ENCODE measurements at regions not wholly inside any gene's neighbourhood (a gene's known extent, or its start where the extent isn't known, plus 50 kb on each side); places are given as distances from the start of the nearest gene placed in this dataset.

DNA sequence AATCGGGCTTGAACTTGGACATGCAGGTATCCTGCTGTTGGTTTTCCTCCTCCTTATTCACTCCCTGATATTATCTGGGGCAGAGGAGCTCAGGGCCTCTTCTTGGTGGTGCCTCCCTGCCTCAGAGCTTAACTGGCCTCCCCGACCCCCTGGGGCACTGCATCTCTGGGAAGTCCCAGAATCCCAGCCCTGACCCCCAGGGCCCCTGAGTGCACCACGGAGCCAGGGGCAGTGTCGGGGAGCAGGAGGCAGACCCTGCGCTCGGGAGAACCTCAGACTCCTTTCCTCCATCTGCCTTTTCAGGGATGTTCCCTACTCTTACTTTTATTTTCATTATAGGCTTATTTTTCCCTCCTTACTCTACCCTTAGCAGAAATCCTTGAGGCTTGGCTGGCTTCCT lies 537.0 kb downstream of the BRD1 start:
- H3K79me2 ChIP-seq (ENCODE audit: low read length): no peaks in the 10 kb centered on the region
- CTCF ChIA-PET: no interaction called here
- ATAC-seq (no peak), DNase-seq (no peak)
- BruUV-seq (replicated peaks): no TSS peak
- no peak overlapping the region for H3K27ac ChIP-seq (ENCODE audit: low read length)
- H3K4me3 ChIP-seq (ENCODE audit: low read length): no peak overlapping the region
- no peak overlapping the region for H3K9ac ChIP-seq (ENCODE audit: low read length)
- H4K20me1 ChIP-seq (ENCODE audit: low read length): no peaks in the 10 kb centered on the region
- 0 out of 2 replicates have a peak, but pooled peaks cover 11% of the 10 kb centered on the region for H3K27me3 ChIP-seq (ENCODE audit: low read length)
- H3K9me2 ChIP-seq (replicated peaks; ENCODE audit: low read length): no peaks in the 10 kb centered on the region
- H3K4me1 ChIP-seq (ENCODE audit: insufficient read depth, low read length): no peaks in the 10 kb centered on the region
- H3K9me3 ChIP-seq (ENCODE audit: low read length): no peaks in the 10 kb centered on the region
- H3F3A ChIP-seq (ENCODE audit: low read length, unreplicated experiment): no peaks in the 10 kb centered on the region
- intact Hi-C loops (cut with micrococcal nuclease): no loop called here
- POLR2A ChIA-PET (ENCODE audit: unreplicated experiment): no interaction called here
- no peak overlapping the region for H3K4me2 ChIP-seq (ENCODE audit: low read length)
- TF ChIP-seq EZH2phosphoT487 (IDR thresholded peaks at IDR 0.05; ENCODE audit: borderline replicate concordance, low read length) (no peak), EZH2 (IDR thresholded peaks at IDR 0.05; ENCODE audit: low read length, unreplicated experiment) (no peak)
- TF ChIP-seq, protein P1, sequence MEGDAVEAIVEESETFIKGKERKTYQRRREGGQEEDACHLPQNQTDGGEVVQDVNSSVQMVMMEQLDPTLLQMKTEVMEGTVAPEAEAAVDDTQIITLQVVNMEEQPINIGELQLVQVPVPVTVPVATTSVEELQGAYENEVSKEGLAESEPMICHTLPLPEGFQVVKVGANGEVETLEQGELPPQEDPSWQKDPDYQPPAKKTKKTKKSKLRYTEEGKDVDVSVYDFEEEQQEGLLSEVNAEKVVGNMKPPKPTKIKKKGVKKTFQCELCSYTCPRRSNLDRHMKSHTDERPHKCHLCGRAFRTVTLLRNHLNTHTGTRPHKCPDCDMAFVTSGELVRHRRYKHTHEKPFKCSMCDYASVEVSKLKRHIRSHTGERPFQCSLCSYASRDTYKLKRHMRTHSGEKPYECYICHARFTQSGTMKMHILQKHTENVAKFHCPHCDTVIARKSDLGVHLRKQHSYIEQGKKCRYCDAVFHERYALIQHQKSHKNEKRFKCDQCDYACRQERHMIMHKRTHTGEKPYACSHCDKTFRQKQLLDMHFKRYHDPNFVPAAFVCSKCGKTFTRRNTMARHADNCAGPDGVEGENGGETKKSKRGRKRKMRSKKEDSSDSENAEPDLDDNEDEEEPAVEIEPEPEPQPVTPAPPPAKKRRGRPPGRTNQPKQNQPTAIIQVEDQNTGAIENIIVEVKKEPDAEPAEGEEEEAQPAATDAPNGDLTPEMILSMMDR (conservative IDR thresholded peaks at IDR 0.05; ENCODE audit: low read depth, low read length): no peak
- no peaks in the 10 kb centered on the region for H3K36me3 ChIP-seq (ENCODE audit: low read depth, low read length)
- no peak overlapping the region for H2AFZ ChIP-seq (ENCODE audit: low read length)

- H3F3A ChIP-seq (ENCODE audit: low read length, unreplicated experiment): no peaks in the 10 kb centered on the region
- H2AFZ ChIP-seq (ENCODE audit: low read length): no peak overlapping the region
- no peaks in the 10 kb centered on the region for H3K9me2 ChIP-seq (replicated peaks; ENCODE audit: low read length)
- H4K20me1 ChIP-seq (ENCODE audit: low read length): no peaks in the 10 kb centered on the region
- no peak overlapping the region for H3K4me2 ChIP-seq (ENCODE audit: low read length)
- CTCF ChIA-PET: no interaction called here
- H3K9ac ChIP-seq (ENCODE audit: low read length): no peak overlapping the region
- no peak for DNase-seq
- BruUV-seq (replicated peaks): no TSS peak
- H3K9me3 ChIP-seq (ENCODE audit: low read length): no peaks in the 10 kb centered on the region
- peaks cover 12% of the 10 kb centered on the region; the same call in 1 of the 2 replicates for H3K27me3 ChIP-seq (ENCODE audit: low read length)
- TF ChIP-seq EZH2phosphoT487 (IDR thresholded peaks at IDR 0.05; ENCODE audit: borderline replicate concordance, low read length) (no peak), EZH2 (IDR thresholded peaks at IDR 0.05; ENCODE audit: low read length, unreplicated experiment) (no peak)
- TF ChIP-seq, protein P1 (conservative IDR thresholded peaks at IDR 0.05; ENCODE audit: low read depth, low read length): no peak
- H3K27ac ChIP-seq (ENCODE audit: low read length): no peak overlapping the region
- no peaks in the 10 kb centered on the region for H3K79me2 ChIP-seq (ENCODE audit: low read length)
- no peaks in the 10 kb centered on the region for H3K4me1 ChIP-seq (ENCODE audit: insufficient read depth, low read length)
- intact Hi-C loops (cut with micrococcal nuclease): no loop called here
- POLR2A ChIA-PET (ENCODE audit: unreplicated experiment): no interaction called here
- ATAC-seq: no peak
- H3K36me3 ChIP-seq (ENCODE audit: low read depth, low read length): no peaks in the 10 kb centered on the region
- H3K4me3 ChIP-seq (ENCODE audit: low read length): no peak overlapping the region
These were observed 537.6 kb downstream of the BRD1 start for GRCh38 chr22:49289822-49290679.

DNA sequence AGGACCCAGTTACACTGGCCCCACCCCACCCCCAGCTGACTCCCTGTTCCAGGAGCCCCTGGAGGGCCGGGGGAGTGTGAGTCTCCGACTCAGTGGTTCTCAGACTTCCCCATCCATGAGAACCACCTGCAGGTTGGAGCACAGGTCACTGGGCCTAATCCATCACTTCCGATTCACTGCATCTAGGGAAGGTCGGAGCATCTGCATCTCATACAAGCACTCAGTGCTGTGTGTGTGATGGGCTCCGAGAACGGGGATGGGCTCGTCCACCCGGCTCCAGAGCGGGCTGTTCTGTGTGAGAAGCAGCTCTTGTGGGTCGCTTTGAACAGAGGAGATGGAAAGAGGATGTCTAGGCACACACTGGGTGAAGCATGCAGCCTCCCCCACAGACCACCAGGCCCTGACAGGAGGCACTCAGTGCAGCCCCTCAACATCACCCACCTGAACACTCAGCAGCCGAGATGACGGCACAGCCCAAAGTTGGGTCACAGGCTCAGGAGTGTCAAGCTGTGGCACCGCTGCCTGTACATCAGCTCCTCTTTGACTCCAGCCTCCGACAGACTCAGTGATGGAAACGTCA lies 541.4 kb downstream of the BRD1 start:
- Histone ChIP-seq H4K20me1 (ENCODE audit: low read length) (no peaks in the 10 kb centered on the region), H3K4me1 (ENCODE audit: insufficient read depth, low read length) (no peaks in the 10 kb centered on the region), H2AFZ (ENCODE audit: low read length) (no peak overlapping the region), H3K36me3 (ENCODE audit: low read depth, low read length) (no peaks in the 10 kb centered on the region), H3K27me3 (ENCODE audit: low read length) (peaks cover 43% of the 10 kb centered on the region), H3F3A (ENCODE audit: low read length, unreplicated experiment) (no peaks in the 10 kb centered on the region), H3K9me3 (ENCODE audit: low read length) (no peaks in the 10 kb centered on the region), H3K27ac (ENCODE audit: low read length) (no peak overlapping the region), H3K4me2 (ENCODE audit: low read length) (no peak overlapping the region), H3K9ac (ENCODE audit: low read length) (no peak overlapping the region), H3K9me2 (replicated peaks; ENCODE audit: low read length) (no peaks in the 10 kb centered on the region), H3K79me2 (ENCODE audit: low read length) (no peaks in the 10 kb centered on the region), H3K4me3 (ENCODE audit: low read length) (no peak overlapping the region)
- no TSS peak for BruUV-seq (replicated peaks)
- CTCF ChIA-PET: no interaction called here
- DNase-seq: no peak
- intact Hi-C loops (cut with micrococcal nuclease): no loop called here
- no peak for TF ChIP-seq EZH2 (IDR thresholded peaks at IDR 0.05; ENCODE audit: low read length, unreplicated experiment)
- TF ChIP-seq EZH2phosphoT487 (IDR thresholded peaks at IDR 0.05; ENCODE audit: borderline replicate concordance, low read length): no peak
- TF ChIP-seq, protein P1 (conservative IDR thresholded peaks at IDR 0.05; ENCODE audit: low read depth, low read length): no peak
- POLR2A ChIA-PET (ENCODE audit: unreplicated experiment): no interaction called here
- ATAC-seq: no peak

Measured in PC-3 (cell line).